Activated T-helper 1 cell treated with anti-CD3 and anti-CD28 coated beads, Interleukin-12 subunit alpha, Interleukin-12 subunit beta, Interleukin-2, Interleukin-4 antibody, amounts not matched to agents 30 ng/mL and 10 ng/mL and 1 ng/mL, durations not matched to agents 14 hours and 24 hours and 36 hours (primary cell): ENCODE measurements at regions not wholly inside any gene's neighbourhood (a gene's known extent, or its start where the extent isn't known, plus 50 kb on each side); places are given as distances from the start of the nearest gene placed in this dataset.
"Not testable (repeated sequence)": the region's sequence is repeated elsewhere in the genome, so short reads cannot be mapped to it uniquely, and the experiment has no call there.

Experiments
- DNase-seq: peaks from one replicate; pipeline ENCODE4 v3.0.0; 2021; ENCODE audit warnings: low spot score
- H3K27ac Mint-ChIP-seq: one replicate; pipeline ENCODE4 v1.8.0; 2021; ENCODE audit warnings: mild to moderate bottlenecking, mixed read lengths
- H3K27me3 Mint-ChIP-seq: one replicate; pipeline ENCODE4 v1.8.0; 2022; ENCODE audit warnings: mild to moderate bottlenecking, moderate library complexity, mixed read lengths; ENCODE audit not compliant: insufficient read depth
- H3K36me3 Mint-ChIP-seq: one replicate; pipeline ENCODE4 v1.8.0; 2021; ENCODE audit warnings: low read depth, mixed read lengths
- H3K4me1 Mint-ChIP-seq: one replicate; pipeline ENCODE4 v1.8.0; 2021; ENCODE audit warnings: low read depth, mixed read lengths
- H3K4me3 Mint-ChIP-seq: one replicate; pipeline ENCODE4 v1.8.0; 2021; ENCODE audit warnings: mild to moderate bottlenecking, moderate library complexity, mixed read lengths
- H3K9me3 Mint-ChIP-seq: one replicate; pipeline ENCODE4 v1.8.0; 2021; ENCODE audit warnings: mixed read lengths
- intact Hi-C: fragments of 100-400 bp; cut with micrococcal nuclease; formaldehyde crosslinking; loops from one replicate; pipeline ENCODE4 v1.15.1; 2024

DNA sequence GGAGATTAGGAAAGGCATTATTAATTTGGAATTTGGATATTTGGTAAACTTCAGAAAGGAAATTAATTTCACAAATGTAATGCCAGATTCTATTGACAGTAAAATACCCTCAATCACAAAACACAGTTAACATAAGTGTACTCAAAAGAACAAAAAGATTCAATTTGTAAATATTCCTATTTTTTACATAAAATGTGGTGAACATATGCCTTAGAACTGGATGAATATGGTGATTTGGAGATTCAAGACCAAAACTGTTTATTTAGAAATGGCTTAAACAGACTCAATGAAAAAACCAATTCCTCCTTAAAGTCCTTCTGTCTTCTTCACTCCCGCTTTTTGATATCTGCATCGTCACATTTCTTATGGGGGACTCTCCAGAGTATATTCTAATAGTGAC is 417.6 kb upstream of the TENM3 start:
- Mint-ChIP-seq H3K4me3 (no peak overlapping the region), H3K27me3 (no peaks in the 10 kb centered on the region), H3K27ac (no peak overlapping the region), H3K36me3 (no peaks in the 10 kb centered on the region), H3K4me1 (no peaks in the 10 kb centered on the region), H3K9me3 (no peaks in the 10 kb centered on the region)
- no peak for DNase-seq
- intact Hi-C loops = no loop called here

DNA sequence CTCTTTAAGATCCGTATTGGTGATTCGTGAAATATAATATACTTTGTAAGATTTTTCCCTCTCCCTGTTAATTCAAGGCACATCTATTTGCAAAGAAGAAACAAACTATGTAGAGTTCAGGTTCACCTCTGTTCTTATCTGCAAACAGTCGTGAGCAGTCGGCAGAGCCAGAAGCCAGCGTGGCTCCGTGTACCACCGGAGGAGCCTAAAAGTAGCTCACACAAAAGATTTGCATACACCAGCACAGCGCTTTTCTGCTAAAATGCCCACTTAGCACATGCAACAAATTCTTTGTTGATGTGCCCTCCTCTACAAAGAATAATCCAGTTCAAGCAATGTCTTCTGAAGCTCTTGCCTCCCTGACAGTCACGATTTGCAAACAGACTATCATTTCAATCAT is 416.0 kb upstream of the TENM3 start:
- Mint-ChIP-seq H3K36me3 (no peaks in the 10 kb centered on the region), H3K27ac (no peak overlapping the region), H3K9me3 (no peaks in the 10 kb centered on the region), H3K4me3 (no peak overlapping the region), H3K4me1 (no peaks in the 10 kb centered on the region), H3K27me3 (no peaks in the 10 kb centered on the region)
- intact Hi-C loops = no loop called here
- no peak for DNase-seq

DNA sequence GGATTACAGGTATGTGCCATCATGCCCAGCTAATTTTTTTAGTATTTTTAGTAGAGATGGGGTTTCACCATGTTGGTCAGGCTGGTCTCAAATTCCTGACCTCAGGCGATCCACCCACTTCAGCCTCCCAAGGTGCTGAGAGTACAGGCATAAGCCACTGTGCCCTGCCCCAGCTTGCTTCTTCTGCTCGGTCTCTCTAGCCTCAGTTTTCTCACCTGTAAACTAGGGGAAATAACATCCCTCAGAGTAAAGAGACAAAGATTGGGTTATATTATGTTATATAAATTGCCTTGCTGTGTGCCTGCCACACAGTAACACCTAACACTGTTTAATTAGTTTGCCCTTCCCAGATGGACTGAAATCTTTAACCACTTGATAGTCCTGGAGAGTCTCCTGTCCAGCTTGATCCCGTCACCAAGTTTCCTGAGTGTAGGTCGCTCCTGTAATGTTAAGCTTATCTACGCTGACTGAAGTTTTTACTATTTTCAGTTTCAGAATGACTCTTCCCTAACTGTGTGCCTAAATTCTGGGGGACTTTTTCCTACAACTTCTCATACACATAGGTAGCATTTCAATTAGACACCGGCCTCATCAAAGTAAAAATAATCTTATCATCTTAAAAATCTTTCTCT is 412.7 kb upstream of the TENM3 start:
- Mint-ChIP-seq H3K36me3 (no peaks in the 10 kb centered on the region), H3K27ac (no peak overlapping the region), H3K4me1 (no peaks in the 10 kb centered on the region), H3K27me3 (no peaks in the 10 kb centered on the region), H3K4me3 (no peak overlapping the region), H3K9me3 (no peaks in the 10 kb centered on the region)
- no peak for DNase-seq
- intact Hi-C loops = no loop called here

DNA sequence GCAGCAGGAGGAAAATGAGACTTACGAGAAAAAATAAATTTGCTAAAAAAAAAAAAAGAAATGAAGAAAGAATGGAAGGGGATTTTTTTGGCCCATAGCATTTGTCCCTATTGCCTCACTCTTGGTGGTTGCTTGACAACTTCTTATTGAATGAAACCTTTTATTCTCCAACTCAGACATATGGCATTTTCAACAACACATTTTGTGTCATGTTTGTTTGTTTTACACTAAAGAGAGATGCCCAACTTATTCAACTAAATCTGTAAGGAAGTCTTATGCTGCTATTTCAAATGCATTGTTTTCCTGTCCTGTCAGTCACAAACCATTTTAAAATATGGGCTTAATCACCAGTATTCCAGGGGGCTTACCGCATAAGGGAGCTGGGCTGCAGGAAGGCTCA is 409.1 kb upstream of the TENM3 start:
- H3K9me3 Mint-ChIP-seq = no peaks in the 10 kb centered on the region
- H3K4me3 Mint-ChIP-seq = no peak overlapping the region
- no peaks in the 10 kb centered on the region for H3K27me3 Mint-ChIP-seq
- no peaks in the 10 kb centered on the region for H3K4me1 Mint-ChIP-seq
- DNase-seq = no peak
- H3K36me3 Mint-ChIP-seq = no peaks in the 10 kb centered on the region
- intact Hi-C loops = no loop called here
- H3K27ac Mint-ChIP-seq = no peak overlapping the region

DNA sequence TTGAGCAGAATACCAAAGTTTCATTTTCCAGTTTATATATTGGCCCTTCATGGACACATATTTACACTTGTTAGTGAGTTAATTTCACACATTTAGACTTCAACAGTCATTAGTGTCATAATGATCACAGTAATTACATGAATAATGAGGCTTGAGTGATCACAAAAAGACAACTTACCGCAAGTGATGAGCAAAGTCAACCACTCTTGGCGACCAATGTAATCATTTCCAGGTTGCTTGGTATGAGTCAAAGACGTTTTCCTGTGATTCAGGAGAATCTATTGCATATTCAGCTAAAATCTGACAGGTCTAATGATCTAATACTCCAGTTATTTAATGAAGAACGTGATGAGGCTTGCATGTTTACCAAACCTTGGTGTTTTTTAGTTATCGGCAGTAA is 407.9 kb upstream of the TENM3 start:
- no peaks in the 10 kb centered on the region for H3K4me1 Mint-ChIP-seq
- H3K4me3 Mint-ChIP-seq = no peak overlapping the region
- intact Hi-C loops = no loop called here
- H3K36me3 Mint-ChIP-seq = no peaks in the 10 kb centered on the region
- H3K27ac Mint-ChIP-seq = no peak overlapping the region
- no peaks in the 10 kb centered on the region for H3K9me3 Mint-ChIP-seq
- no peaks in the 10 kb centered on the region for H3K27me3 Mint-ChIP-seq
- DNase-seq = no peak

DNA sequence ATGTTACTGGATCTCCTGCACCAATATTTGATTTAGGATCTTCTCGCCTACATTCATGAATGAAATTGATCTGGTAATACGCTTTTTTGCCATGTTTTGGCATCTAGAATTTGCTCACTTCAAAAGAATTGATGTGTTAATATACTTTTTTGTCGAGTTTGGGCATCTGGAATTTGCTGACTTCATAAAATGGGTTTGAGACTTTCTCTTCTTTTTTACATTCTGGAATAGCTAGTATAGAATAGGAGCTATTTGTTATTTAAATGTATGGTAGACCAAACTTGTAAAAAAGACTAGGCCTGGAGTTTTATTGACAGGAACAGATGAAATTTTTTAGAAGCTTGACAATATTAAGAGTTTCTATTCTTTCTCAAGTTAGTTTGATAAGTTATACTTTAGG is 404.9 kb upstream of the TENM3 start:
- H3K4me1 Mint-ChIP-seq = no peaks in the 10 kb centered on the region
- H3K27ac Mint-ChIP-seq = no peak overlapping the region
- no peaks in the 10 kb centered on the region for H3K9me3 Mint-ChIP-seq
- no peak for DNase-seq
- H3K27me3 Mint-ChIP-seq = no peaks in the 10 kb centered on the region
- intact Hi-C loops = no loop called here
- no peaks in the 10 kb centered on the region for H3K36me3 Mint-ChIP-seq
- no peak overlapping the region for H3K4me3 Mint-ChIP-seq

DNA sequence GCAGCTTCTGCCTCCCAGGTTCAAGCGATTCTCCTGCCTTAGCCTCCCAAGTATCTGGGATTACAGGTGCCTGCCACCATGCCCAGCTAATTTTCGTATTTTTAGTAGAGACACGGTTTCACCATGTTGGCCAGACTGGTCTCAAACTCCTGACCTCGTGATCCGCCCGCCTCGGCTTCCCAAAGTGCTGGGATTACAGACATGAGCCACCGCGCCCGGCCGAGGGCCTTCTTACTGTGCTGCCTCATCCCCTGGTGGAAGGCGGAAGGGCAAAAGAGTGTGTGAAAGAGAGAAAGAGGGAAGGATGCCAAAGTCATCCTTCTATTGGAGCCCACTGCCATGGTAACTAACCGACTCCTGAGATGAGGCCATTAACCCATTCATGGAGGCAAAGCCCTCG is 399.4 kb upstream of the TENM3 start:
- H3K4me1 Mint-ChIP-seq, H3K27me3 Mint-ChIP-seq, H3K27ac Mint-ChIP-seq, DNase-seq, H3K9me3 Mint-ChIP-seq, H3K36me3 Mint-ChIP-seq, intact Hi-C loops, H3K4me3 Mint-ChIP-seq: not testable (repeated sequence)

DNA sequence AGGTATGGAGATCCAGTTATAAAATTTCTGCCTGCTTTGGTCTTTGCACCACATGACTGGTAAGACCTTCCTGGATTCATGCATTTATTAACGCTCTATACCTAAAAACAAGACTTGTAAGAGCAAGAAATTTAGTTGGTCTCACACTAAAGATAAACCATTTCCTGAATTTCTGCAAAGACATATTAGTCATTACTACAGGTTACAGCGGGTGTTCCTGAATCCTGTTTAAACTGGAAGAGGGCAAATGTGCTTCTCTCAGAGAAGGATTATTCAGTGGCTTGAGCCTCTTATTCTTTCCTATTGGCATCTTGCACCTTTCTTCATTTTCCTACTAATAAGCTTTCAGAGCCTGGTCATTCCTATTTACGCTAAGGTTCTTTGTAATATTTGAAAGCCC is 397.6 kb upstream of the TENM3 start:
- no peak overlapping the region for H3K4me3 Mint-ChIP-seq
- H3K36me3 Mint-ChIP-seq = no peaks in the 10 kb centered on the region
- H3K9me3 Mint-ChIP-seq = no peaks in the 10 kb centered on the region
- intact Hi-C loops = no loop called here
- no peaks in the 10 kb centered on the region for H3K4me1 Mint-ChIP-seq
- no peaks in the 10 kb centered on the region for H3K27me3 Mint-ChIP-seq
- DNase-seq = no peak
- H3K27ac Mint-ChIP-seq = no peak overlapping the region

DNA sequence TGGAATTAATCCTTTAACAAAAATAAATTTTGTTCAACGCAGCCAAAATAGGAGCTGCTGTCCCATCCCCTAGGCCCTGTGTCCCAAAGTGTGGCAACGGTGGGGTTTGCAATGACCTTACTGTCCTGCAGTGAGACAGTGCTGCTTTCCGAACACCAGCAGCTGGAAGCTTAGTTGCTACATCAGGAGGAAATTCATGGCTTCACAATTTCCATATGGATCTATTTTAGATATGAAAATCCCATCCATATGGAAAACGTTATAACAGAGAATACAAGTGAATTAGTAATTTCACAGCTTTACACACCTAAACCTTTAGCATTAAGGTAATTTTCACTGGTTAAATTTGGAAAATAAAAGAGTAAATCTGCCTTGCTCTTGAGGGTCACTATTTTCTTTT is 396.3 kb upstream of the TENM3 start:
- Mint-ChIP-seq H3K27ac (no peak overlapping the region), H3K36me3 (no peaks in the 10 kb centered on the region), H3K4me1 (no peaks in the 10 kb centered on the region), H3K9me3 (no peaks in the 10 kb centered on the region), H3K27me3 (no peaks in the 10 kb centered on the region), H3K4me3 (no peak overlapping the region)
- DNase-seq = no peak
- intact Hi-C loops = no loop called here

DNA sequence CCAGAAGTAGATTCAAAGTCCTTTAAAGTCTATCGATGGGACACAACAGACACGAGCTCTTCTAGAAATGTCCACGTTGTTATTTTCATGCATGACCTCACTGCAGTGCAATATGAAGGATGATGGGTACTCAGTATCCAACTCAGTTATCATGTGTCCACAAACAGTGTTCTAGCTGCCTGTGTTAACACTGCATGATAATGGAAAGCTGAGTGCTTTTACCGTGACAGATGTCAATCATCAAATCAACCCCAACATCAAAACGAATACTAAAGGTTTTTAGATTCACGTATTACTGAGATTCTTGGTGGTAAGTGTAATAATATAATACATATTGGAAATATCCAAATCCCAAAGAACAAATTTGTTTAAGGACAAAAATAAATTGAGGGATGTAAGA is 394.8 kb upstream of the TENM3 start:
- H3K9me3 Mint-ChIP-seq = no peaks in the 10 kb centered on the region

DNA sequence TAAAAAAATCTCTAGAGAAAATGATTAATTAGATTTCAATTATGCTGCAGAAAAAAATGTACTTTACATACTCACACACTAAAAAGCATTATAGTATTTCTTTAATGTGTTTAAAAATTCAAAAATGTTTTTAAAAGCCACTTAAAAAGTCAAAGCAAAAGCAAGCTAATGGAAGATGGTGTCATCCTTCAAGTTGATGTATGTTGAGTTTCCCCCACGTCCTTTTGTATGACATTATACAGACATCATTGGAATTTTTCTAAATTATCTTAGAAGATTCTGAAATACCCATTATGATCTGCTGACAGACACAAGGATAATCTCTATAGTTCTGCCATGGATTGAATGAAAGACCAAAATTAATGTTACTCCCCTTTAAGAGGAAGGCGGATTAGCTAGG is 393.7 kb upstream of the TENM3 start:
- H3K27me3 Mint-ChIP-seq = no peaks in the 10 kb centered on the region
- no peak for DNase-seq
- H3K4me1 Mint-ChIP-seq = no peaks in the 10 kb centered on the region
- H3K9me3 Mint-ChIP-seq = no peaks in the 10 kb centered on the region
- H3K4me3 Mint-ChIP-seq = no peak overlapping the region
- H3K27ac Mint-ChIP-seq = no peak overlapping the region
- intact Hi-C loops = no loop called here
- no peaks in the 10 kb centered on the region for H3K36me3 Mint-ChIP-seq

More for the DNA sequence above, 394.8 kb upstream of the TENM3 start:
- Mint-ChIP-seq H3K36me3 (no peaks in the 10 kb centered on the region), H3K27ac (no peak overlapping the region), H3K27me3 (no peaks in the 10 kb centered on the region), H3K4me1 (no peaks in the 10 kb centered on the region), H3K4me3 (no peak overlapping the region)
- intact Hi-C loops = no loop called here
- no peak for DNase-seq

DNA sequence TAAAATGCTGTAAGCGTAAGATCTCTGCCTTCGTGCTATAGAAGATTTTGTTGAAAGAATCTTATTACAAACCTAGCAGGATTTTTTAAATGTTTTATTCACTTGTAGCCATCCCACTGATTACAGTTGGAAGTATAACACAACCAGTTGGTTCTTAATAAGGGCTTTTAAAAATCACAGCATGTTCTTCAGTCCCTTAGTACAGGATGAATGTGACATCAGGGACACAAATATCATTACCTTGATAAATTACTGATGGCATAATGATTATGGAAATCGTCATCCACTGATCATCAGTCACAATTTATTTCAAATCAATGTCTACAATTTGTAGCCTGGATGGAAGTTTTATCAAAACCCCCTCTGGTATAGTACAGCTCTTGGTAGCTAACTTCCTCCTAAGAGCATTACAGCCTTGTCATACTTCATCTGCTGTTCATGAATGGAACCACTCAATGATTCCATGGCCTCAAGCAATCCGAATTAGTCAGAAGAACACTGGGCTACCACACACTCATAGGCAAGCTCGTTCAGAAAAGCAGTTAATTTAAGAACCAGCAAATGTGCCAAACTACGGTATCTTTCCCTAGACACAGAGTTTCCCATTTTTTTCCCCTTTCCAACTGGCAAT is 389.2 kb upstream of the TENM3 start:
- Mint-ChIP-seq H3K27me3 (no peaks in the 10 kb centered on the region), H3K27ac (no peak overlapping the region), H3K4me1 (no peaks in the 10 kb centered on the region), H3K4me3 (no peak overlapping the region), H3K9me3 (peaks cover 5% of the 10 kb centered on the region), H3K36me3 (no peaks in the 10 kb centered on the region)
- intact Hi-C loops = no loop called here
- no peak for DNase-seq

DNA sequence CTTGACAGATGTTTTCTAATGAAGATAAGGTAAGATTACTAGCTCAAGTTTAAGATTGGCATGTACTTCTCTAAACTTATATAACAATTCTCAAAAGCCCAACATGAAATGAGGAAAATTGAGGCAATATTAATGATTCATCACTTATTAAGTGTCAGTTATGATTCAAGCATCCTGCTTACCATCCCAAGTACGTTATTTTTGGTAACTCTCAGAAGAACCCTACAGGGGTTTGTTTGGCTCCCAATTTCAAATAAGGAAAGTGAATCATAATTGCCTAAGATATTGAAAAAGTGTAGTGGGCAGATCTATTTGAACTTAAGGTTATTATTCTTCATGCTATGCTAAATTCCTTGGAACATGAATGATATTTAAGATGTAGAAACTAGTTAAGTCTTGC is 387.9 kb upstream of the TENM3 start:
- H3K36me3 Mint-ChIP-seq = no peaks in the 10 kb centered on the region
- intact Hi-C loops = no loop called here
- H3K4me1 Mint-ChIP-seq = no peaks in the 10 kb centered on the region
- no peak overlapping the region for H3K4me3 Mint-ChIP-seq
- no peaks in the 10 kb centered on the region for H3K27me3 Mint-ChIP-seq
- peaks cover 5% of the 10 kb centered on the region for H3K9me3 Mint-ChIP-seq
- no peak overlapping the region for H3K27ac Mint-ChIP-seq
- no peak for DNase-seq

DNA sequence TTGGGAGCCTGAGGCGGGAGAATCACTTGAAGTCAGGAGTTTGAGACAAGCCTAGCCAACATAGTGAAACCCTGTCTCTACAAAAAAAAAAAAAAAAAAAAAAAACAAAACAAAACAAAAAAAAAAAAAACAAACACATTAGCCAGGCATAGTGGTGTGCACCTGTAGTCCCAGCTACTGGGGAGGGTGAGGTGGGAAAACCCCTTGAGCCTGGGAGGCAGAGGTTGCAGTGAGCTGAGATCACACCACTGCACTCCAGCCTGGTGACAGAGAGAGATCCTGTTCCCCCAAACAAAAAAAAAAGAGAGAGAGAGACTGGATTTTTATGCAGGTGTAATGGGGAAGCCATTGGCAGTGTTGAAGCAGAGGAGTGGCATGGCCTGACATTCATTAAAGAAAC is 385.7 kb upstream of the TENM3 start:
- H3K27ac Mint-ChIP-seq = not testable (repeated sequence)

More for the DNA sequence above, 385.7 kb upstream of the TENM3 start:
- intact Hi-C loops, H3K9me3 Mint-ChIP-seq, DNase-seq, H3K27me3 Mint-ChIP-seq, H3K4me1 Mint-ChIP-seq, H3K4me3 Mint-ChIP-seq, H3K36me3 Mint-ChIP-seq: not testable (repeated sequence)
